HG03521 (cell line): ENCODE measurements at regions not wholly inside any gene's neighbourhood (a gene's known extent, or its start where the extent isn't known, plus 50 kb on each side); places are given as distances from the start of the nearest gene placed in this dataset.
"Not testable (repeated sequence)": the region's sequence is repeated elsewhere in the genome, so short reads cannot be mapped to it uniquely, and the experiment has no call there.

ENCODE experiments used
- ATAC-seq: cut with Tn5 transposase; IDR thresholded peaks from one replicate; pipeline ENCODE4 v1.9.1; 2021; ENCODE audit warnings: mild to moderate bottlenecking, moderate library complexity; ENCODE audit not compliant: unreplicated experiment

GRCh38 chr4:85102606-85103005, 136.1 kb upstream of the WDFY3 start:
- no peak for ATAC-seq

GRCh38 chr4:85106166-85106565, 139.7 kb upstream of the WDFY3 start:
- ATAC-seq = no peak

- no peak for ATAC-seq
Observed at GRCh38 chr4:85106805-85107336, 140.4 kb upstream of the WDFY3 start.

- ATAC-seq = no peak
Observed at GRCh38 chr4:85107553-85107952, 141.1 kb upstream of the WDFY3 start.

- ATAC-seq = no peak
Observed at GRCh38 chr4:85113706-85114105, 147.2 kb upstream of the WDFY3 start.

GRCh38 chr4:85114526-85114925, 148.0 kb upstream of the WDFY3 start:
- ATAC-seq = no peak

GRCh38 chr4:85116008-85116407, 149.5 kb upstream of the WDFY3 start:
- no peak for ATAC-seq

GRCh38 chr4:85125688-85126087, 159.2 kb upstream of the WDFY3 start:
- ATAC-seq = no peak

GRCh38 chr4:85126991-85127591, 160.6 kb upstream of the WDFY3 start:
- no peak for ATAC-seq

GRCh38 chr4:85127653-85128052, 161.2 kb upstream of the WDFY3 start:
- ATAC-seq = peak; percentile 98

GRCh38 chr4:85128246-85129204, 162.0 kb upstream of the WDFY3 start:
- ATAC-seq = no peak

GRCh38 chr4:85129354-85130125, 163.1 kb upstream of the WDFY3 start:
- not testable (repeated sequence) for ATAC-seq

GRCh38 chr4:85132117-85132516, 165.6 kb upstream of the WDFY3 start:
- no peak for ATAC-seq

GRCh38 chr4:85132570-85132969, 166.1 kb upstream of the WDFY3 start:
- no peak for ATAC-seq

GRCh38 chr4:85139749-85140148, 173.3 kb upstream of the WDFY3 start:
- ATAC-seq = not testable (repeated sequence)

- no peak for ATAC-seq
Observed at GRCh38 chr4:85142451-85142850, 176.0 kb upstream of the WDFY3 start.

GRCh38 chr4:85147481-85148076, 181.1 kb upstream of the WDFY3 start:
- ATAC-seq = peak; percentile 81

- ATAC-seq = no peak
Observed at GRCh38 chr4:85149676-85150075, 183.2 kb upstream of the WDFY3 start.

GRCh38 chr4:85151371-85151770, 184.9 kb upstream of the WDFY3 start:
- ATAC-seq = no peak

- ATAC-seq = no peak
Observed at GRCh38 chr4:85151786-85152185, 185.3 kb upstream of the WDFY3 start.

- no peak for ATAC-seq
Observed at GRCh38 chr4:85152480-85152879, 186.0 kb upstream of the WDFY3 start.
